Nephron (organoid): ENCODE measurements at regions not wholly inside any gene's neighbourhood (a gene's known extent, or its start where the extent isn't known, plus 50 kb on each side); places are given as distances from the start of the nearest gene placed in this dataset.

Source experiments
- H3K27ac Mint-ChIP-seq, 3 experiments: 2 replicates each; pipeline ENCODE4 v1.8.0; 2020; ENCODE audit warnings: mixed read lengths in 3 of 3, mild to moderate bottlenecking in 2 of 3, moderate library complexity in 1 of 3
- H3K27me3 Mint-ChIP-seq: 2 replicates; pipeline ENCODE4 v1.8.0; 2021; ENCODE audit warnings: low read depth, mild to moderate bottlenecking, moderate library complexity, mixed read lengths
- H3K36me3 Mint-ChIP-seq: 2 replicates; pipeline ENCODE4 v1.8.0; 2020; ENCODE audit warnings: low read depth, mixed read lengths
- H3K4me1 Mint-ChIP-seq: 2 replicates; pipeline ENCODE4 v1.8.0; 2020; ENCODE audit warnings: mixed read lengths
- H3K4me3 Mint-ChIP-seq, 3 experiments: 2 replicates each; pipeline ENCODE4 v1.8.0; 2020; ENCODE audit warnings: mild to moderate bottlenecking in 3 of 3, mixed read lengths in 3 of 3, moderate library complexity in 2 of 3
- H3K9me3 Mint-ChIP-seq: 2 replicates; pipeline ENCODE4 v1.8.0; 2020; ENCODE audit warnings: mixed read lengths
- CTCF ChIP-seq, 3 experiments: fragments of 200-600 bp; sonication (generic); IDR thresholded peaks; one replicate each; pipeline ENCODE4 v1.5.0; 2021; ENCODE audit warnings: antibody characterized with exemption in 3 of 3; ENCODE audit not compliant: unreplicated experiment in 3 of 3

GRCh38 chr9:126057121-126057825 lies 269.4 kb upstream of the MVB12B start:
- Mint-ChIP-seq H3K9me3 (peaks cover 2% of the 10 kb centered on the region), H3K4me3 (no peak overlapping the region), H3K4me1 (peaks cover 27% of the 10 kb centered on the region), H3K27ac (peak overlapping the region in 1 of 3 experiments; percentile 7), H3K27me3 (peaks cover 30% of the 10 kb centered on the region), H3K36me3 (no peaks in the 10 kb centered on the region)
- no peak for TF ChIP-seq CTCF (IDR thresholded peaks at IDR 0.05; ENCODE audit: unreplicated experiment in 3 of 3)

- Mint-ChIP-seq H3K36me3 (no peaks in the 10 kb centered on the region), H3K4me1 (peaks cover 27% of the 10 kb centered on the region), H3K27ac (peak overlapping the region in 2 of 3 experiments; percentile 7 to 11), H3K4me3 (peak overlapping the region in 2 of 3 experiments; percentile 3 to 47), H3K27me3 (peaks cover 26% of the 10 kb centered on the region), H3K9me3 (peaks cover 2% of the 10 kb centered on the region)
- TF ChIP-seq CTCF (IDR thresholded peaks at IDR 0.05; ENCODE audit: unreplicated experiment in 3 of 3): no peak
These were observed 268.6 kb upstream of the MVB12B start for GRCh38 chr9:126058011-126058531.

GRCh38 chr9:126058591-126058990 lies 268.0 kb upstream of the MVB12B start:
- H3K4me1 Mint-ChIP-seq: peaks cover 27% of the 10 kb centered on the region
- H3K36me3 Mint-ChIP-seq: no peaks in the 10 kb centered on the region
- H3K9me3 Mint-ChIP-seq: peaks cover 2% of the 10 kb centered on the region
- no peak for TF ChIP-seq CTCF (IDR thresholded peaks at IDR 0.05; ENCODE audit: unreplicated experiment in 3 of 3)
- peak overlapping the region in 2 of 3 experiments; percentile 1 to 10 for H3K27ac Mint-ChIP-seq
- peak overlapping the region in 2 of 3 experiments; percentile 4 to 19 for H3K4me3 Mint-ChIP-seq
- H3K27me3 Mint-ChIP-seq: peaks cover 21% of the 10 kb centered on the region

GRCh38 chr9:126061575-126061974 lies 265.1 kb upstream of the MVB12B start:
- H3K4me3 Mint-ChIP-seq: no peak overlapping the region
- H3K27ac Mint-ChIP-seq: no peak overlapping the region
- peaks cover 27% of the 10 kb centered on the region for H3K4me1 Mint-ChIP-seq
- H3K9me3 Mint-ChIP-seq: peaks cover 2% of the 10 kb centered on the region
- H3K27me3 Mint-ChIP-seq: peaks cover 17% of the 10 kb centered on the region
- no peak for TF ChIP-seq CTCF (IDR thresholded peaks at IDR 0.05; ENCODE audit: unreplicated experiment in 3 of 3)
- H3K36me3 Mint-ChIP-seq: no peaks in the 10 kb centered on the region

GRCh38 chr9:126062158-126062886 lies 264.3 kb upstream of the MVB12B start:
- H3K36me3 Mint-ChIP-seq: no peaks in the 10 kb centered on the region
- no peak overlapping the region for H3K4me3 Mint-ChIP-seq
- peaks cover 17% of the 10 kb centered on the region for H3K27me3 Mint-ChIP-seq
- peaks cover 22% of the 10 kb centered on the region for H3K4me1 Mint-ChIP-seq
- no peak for TF ChIP-seq CTCF (IDR thresholded peaks at IDR 0.05; ENCODE audit: unreplicated experiment in 3 of 3)
- no peak overlapping the region for H3K27ac Mint-ChIP-seq
- peaks cover 2% of the 10 kb centered on the region for H3K9me3 Mint-ChIP-seq
